Breast epithelium (tissue), 4 donors: ENCODE measurements at regions not wholly inside any gene's neighbourhood (a gene's known extent, or its start where the extent isn't known, plus 50 kb on each side); places are given as distances from the start of the nearest gene placed in this dataset.

Experiments used
- DNase-seq, 2 donors: peaks; one replicate each; pipeline ENCODE4 v3.0.0-alpha.2; 2019; ENCODE audit warnings: low spot score in 2 of 2
- H3K27ac ChIP-seq, 2 donors: fragments of 200-600 bp; sonication (generic) in 1 of 2; one replicate each; pipeline ENCODE4 v1.5.1; 2016 to 2019; ENCODE audit warnings: mild to moderate bottlenecking in 1 of 2
- H3K27me3 ChIP-seq, 2 donors: fragments of 200-600 bp; sonication (generic) in 1 of 2; one replicate each; pipeline versions ENCODE4 v1.5.1 to v1.6.0; 2017 to 2019; ENCODE audit warnings: control low read depth in 1 of 2, mild to moderate bottlenecking in 1 of 2
- H3K36me3 ChIP-seq: fragments of 200-600 bp; one replicate; pipeline ENCODE4 v1.5.1; 2019
- H3K4me1 ChIP-seq, 2 donors: fragments of 200-600 bp; sonication (generic); one replicate each; pipeline ENCODE4 v1.5.1; 2016 to 2019; ENCODE audit warnings: control low read depth in 1 of 2
- H3K4me3 ChIP-seq, 3 donors: fragments of 200-600 bp; sonication (generic); 1 replicate in 2 of 3; 2 replicates in 1 of 3; pipeline ENCODE4 v1.5.1; 2016 to 2019; ENCODE audit warnings: mild to moderate bottlenecking in 3 of 3, moderate library complexity in 2 of 3
- H3K9me3 ChIP-seq, 2 donors: fragments of 200-600 bp; sonication (generic) in 1 of 2; one replicate each; pipeline ENCODE4 v1.5.1; 2016 to 2019; ENCODE audit warnings: control low read depth in 1 of 2
- CTCF ChIP-seq, 3 donors: fragments of 450-650 bp; IDR thresholded peaks; one replicate each; pipeline ENCODE4 v1.5.1; 2016 to 2017; ENCODE audit warnings: antibody characterized with exemption in 3 of 3, mild to moderate bottlenecking in 3 of 3, moderate library complexity in 3 of 3
- POLR2A ChIP-seq: fragments of 450-650 bp; IDR thresholded peaks from one replicate; pipeline ENCODE4 v1.6.1; 2016; ENCODE audit warnings: antibody characterized with exemption, mild to moderate bottlenecking, moderate library complexity
- POLR2AphosphoS5 ChIP-seq, 3 donors: sonication (generic); formaldehyde crosslinking; IDR thresholded peaks; one replicate each; pipeline ENCODE4 v1.6.1; 2017; ENCODE audit warnings: antibody characterized with exemption in 3 of 3
- intact Hi-C: fragments of 100-400 bp; cut with DNase I; formaldehyde crosslinking; loops from one replicate; pipeline ENCODE4 v1.15.1; 2023; ENCODE audit warnings: low total_unique reads

DNA sequence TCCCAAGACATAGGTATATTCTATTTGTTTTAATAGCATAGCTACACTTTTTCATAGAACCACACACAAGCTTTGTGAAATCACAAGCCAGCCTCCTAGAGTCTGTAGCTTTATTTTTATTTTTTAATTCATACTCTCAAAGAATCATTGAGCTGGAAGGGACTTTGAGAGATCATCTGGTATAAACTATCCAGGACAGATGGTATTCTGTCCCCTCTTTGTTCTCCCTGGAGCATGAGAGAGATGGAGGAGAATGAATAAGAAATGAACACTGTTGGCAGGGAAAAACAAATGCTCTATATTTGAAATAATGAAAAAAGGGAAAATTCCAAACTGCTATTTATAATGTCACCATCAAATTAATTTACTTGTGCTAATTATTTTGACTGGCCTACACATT lies 338.7 kb upstream of the IL12A start:
- Histone ChIP-seq H3K4me1 (no peaks in the 10 kb centered on the region), H3K27me3 (no peaks in the 10 kb centered on the region), H3K9me3 (no peaks in the 10 kb centered on the region), H3K36me3 (no peaks in the 10 kb centered on the region), H3K4me3 (no peak overlapping the region), H3K27ac (no peak overlapping the region)
- DNase-seq: no peak
- TF ChIP-seq POLR2A (no peak), POLR2AphosphoS5 (IDR thresholded peaks at IDR 0.05) (no peak), CTCF (IDR thresholded peaks at IDR 0.05) (no peak)
- intact Hi-C loops: no loop called here

DNA sequence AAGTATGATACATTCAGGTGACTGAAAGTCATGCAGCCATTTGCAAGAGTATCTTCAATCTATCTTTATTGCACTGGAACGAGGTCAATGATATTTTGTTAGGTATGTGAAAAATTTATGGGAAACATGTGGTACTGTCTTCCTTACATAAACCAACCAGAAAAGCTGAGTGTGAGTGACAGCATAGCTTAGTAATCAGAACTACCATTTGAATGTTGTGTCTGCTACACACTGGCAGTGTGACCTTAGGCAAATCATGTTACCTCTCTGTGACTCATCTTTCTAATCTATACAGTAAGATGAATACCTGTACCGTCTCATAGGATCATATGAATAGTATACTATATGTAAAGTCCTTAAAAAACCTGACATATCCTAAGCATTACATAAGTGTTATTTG lies 337.9 kb upstream of the IL12A start:
- intact Hi-C loops: no loop called here
- Histone ChIP-seq H3K27ac (no peak overlapping the region), H3K4me3 (no peak overlapping the region), H3K36me3 (no peaks in the 10 kb centered on the region), H3K27me3 (no peaks in the 10 kb centered on the region), H3K9me3 (no peaks in the 10 kb centered on the region), H3K4me1 (no peaks in the 10 kb centered on the region)
- DNase-seq: no peak
- TF ChIP-seq CTCF (IDR thresholded peaks at IDR 0.05) (no peak), POLR2A (no peak), POLR2AphosphoS5 (IDR thresholded peaks at IDR 0.05) (no peak)

- Histone ChIP-seq H3K36me3 (no peaks in the 10 kb centered on the region), H3K27me3 (no peaks in the 10 kb centered on the region), H3K9me3 (no peaks in the 10 kb centered on the region), H3K27ac (no peak overlapping the region), H3K4me3 (no peak overlapping the region), H3K4me1 (no peaks in the 10 kb centered on the region)
- intact Hi-C loops: no loop called here
- no peak for TF ChIP-seq POLR2AphosphoS5 (IDR thresholded peaks at IDR 0.05)
- TF ChIP-seq CTCF (IDR thresholded peaks at IDR 0.05): no peak
- no peak for TF ChIP-seq POLR2A
- no peak for DNase-seq
These were observed 336.2 kb upstream of the IL12A start for GRCh38 chr3:159652452-159652851.

- intact Hi-C loops: no loop called here
- no peak overlapping the region for H3K27ac ChIP-seq
- no peak overlapping the region for H3K4me3 ChIP-seq
- H3K27me3 ChIP-seq: no peaks in the 10 kb centered on the region
- TF ChIP-seq POLR2AphosphoS5 (IDR thresholded peaks at IDR 0.05): no peak
- TF ChIP-seq POLR2A: no peak
- TF ChIP-seq CTCF (IDR thresholded peaks at IDR 0.05): no peak
- no peak for DNase-seq
- H3K9me3 ChIP-seq: no peaks in the 10 kb centered on the region
- H3K36me3 ChIP-seq: no peaks in the 10 kb centered on the region
- no peaks in the 10 kb centered on the region for H3K4me1 ChIP-seq
These were observed 334.2 kb upstream of the IL12A start for GRCh38 chr3:159654183-159655134.

GRCh38 chr3:159655202-159655601 lies 333.4 kb upstream of the IL12A start:
- no peak overlapping the region for H3K27ac ChIP-seq
- intact Hi-C loops: no loop called here
- H3K9me3 ChIP-seq: no peaks in the 10 kb centered on the region
- no peaks in the 10 kb centered on the region for H3K36me3 ChIP-seq
- DNase-seq: no peak
- H3K4me1 ChIP-seq: no peaks in the 10 kb centered on the region
- no peaks in the 10 kb centered on the region for H3K27me3 ChIP-seq
- H3K4me3 ChIP-seq: no peak overlapping the region
- TF ChIP-seq CTCF (IDR thresholded peaks at IDR 0.05) (no peak), POLR2AphosphoS5 (IDR thresholded peaks at IDR 0.05) (no peak), POLR2A (no peak)
